ENCODE measurements at regions not wholly inside any gene's neighbourhood (a gene's known extent, or its start where the extent isn't known, plus 50 kb on each side); places are given as distances from the start of the nearest gene placed in this dataset.

GRCh38 chr17:77036136-77036840, 104.5 kb upstream of the SEC14L1 start:
- H3K4me3 ChIP-seq (ENCODE audit: low read depth, low read length), result no peak overlapping the region
- DNase-seq (ENCODE audit: low read depth), result no peak
- TF ChIP-seq CTCF (IDR thresholded peaks at IDR 0.05; ENCODE audit: insufficient read depth, low read depth, low read length, missing control alignments), result no peak

- peak; percentile 19 for DNase-seq (ENCODE audit: low read depth)
- TF ChIP-seq CTCF (IDR thresholded peaks at IDR 0.05; ENCODE audit: insufficient read depth, low read depth, low read length, missing control alignments), result no peak
- H3K4me3 ChIP-seq (ENCODE audit: low read depth, low read length), result no peak overlapping the region
These were observed 103.9 kb upstream of the SEC14L1 start for GRCh38 chr17:77036841-77037381.

GRCh38 chr17:77037943-77038342, 102.8 kb upstream of the SEC14L1 start:
- no peak overlapping the region for H3K4me3 ChIP-seq (ENCODE audit: low read depth, low read length)
- no peak for DNase-seq (ENCODE audit: low read depth)
- TF ChIP-seq CTCF (IDR thresholded peaks at IDR 0.05; ENCODE audit: insufficient read depth, low read depth, low read length, missing control alignments), result no peak

- no peak for DNase-seq (ENCODE audit: low read depth)
- H3K4me3 ChIP-seq (ENCODE audit: low read depth, low read length), result no peak overlapping the region
- no peak for TF ChIP-seq CTCF (IDR thresholded peaks at IDR 0.05; ENCODE audit: insufficient read depth, low read depth, low read length, missing control alignments)
These were observed 101.7 kb upstream of the SEC14L1 start for GRCh38 chr17:77038884-77039555.

- DNase-seq (ENCODE audit: low read depth), result no peak
- H3K4me3 ChIP-seq (ENCODE audit: low read depth, low read length), result no peak overlapping the region
- TF ChIP-seq CTCF (IDR thresholded peaks at IDR 0.05; ENCODE audit: insufficient read depth, low read depth, low read length, missing control alignments), result no peak
These were observed 98.1 kb upstream of the SEC14L1 start for GRCh38 chr17:77042476-77043231.

GRCh38 chr17:77045441-77046041, 95.2 kb upstream of the SEC14L1 start:
- TF ChIP-seq CTCF (IDR thresholded peaks at IDR 0.05; ENCODE audit: insufficient read depth, low read depth, low read length, missing control alignments), result no peak
- H3K4me3 ChIP-seq (ENCODE audit: low read depth, low read length), result no peak overlapping the region
- DNase-seq (ENCODE audit: low read depth), result no peak
